HepG2 (cell line): ENCODE measurements at regions not wholly inside any gene's neighbourhood (a gene's known extent, or its start where the extent isn't known, plus 50 kb on each side); places are given as distances from the start of the nearest gene placed in this dataset.

Experiments used
- ARID2 ChIP-seq: sonication (generic); formaldehyde crosslinking; IDR thresholded peaks from 2 replicates; pipeline ENCODE4 v1.8.1; 2022; ENCODE audit warnings: mild to moderate bottlenecking, missing genetic modification reagents, borderline replicate concordance
- HDAC1 ChIP-seq: sonication (generic); formaldehyde crosslinking; IDR thresholded peaks from 2 replicates; pipeline ENCODE4 v1.5.1; 2020; ENCODE audit warnings: mild to moderate bottlenecking, missing genetic modification reagents
- MAZ ChIP-seq, 2 experiments: sonication (generic) in 1 of 2; formaldehyde crosslinking in 1 of 2; IDR thresholded peaks; 2 replicates each; pipeline versions ENCODE4 v1.5.0 to v1.6.1; 2012 to 2020; ENCODE audit warnings: low read depth in 2 of 2, mild to moderate bottlenecking in 2 of 2, borderline replicate concordance in 1 of 2, improper control_type of control experiment in 1 of 2, low read length in 1 of 2, missing genetic modification reagents in 1 of 2, moderate library complexity in 1 of 2
- SIX4 ChIP-seq: sonication (generic); formaldehyde crosslinking; IDR thresholded peaks from 2 replicates; pipeline ENCODE4 v1.4.0; 2020; ENCODE audit warnings: missing genetic modification reagents
- SYNCRIP ChIP-seq: fragments of 200-400 bp; formaldehyde crosslinking; IDR thresholded peaks from 2 replicates; pipeline ENCODE4 v1.6.1; 2018; ENCODE audit warnings: mild to moderate bottlenecking, low read depth, low read length; ENCODE audit not compliant: insufficient read depth
- ZBTB7B ChIP-seq: sonication (generic); formaldehyde crosslinking; IDR thresholded peaks from 2 replicates; pipeline ENCODE4 v1.4.0; 2020; ENCODE audit warnings: missing genetic modification reagents
- ZNF124 ChIP-seq: sonication (generic); formaldehyde crosslinking; IDR thresholded peaks from 2 replicates; pipeline ENCODE4 v1.4.0; 2020; ENCODE audit warnings: missing genetic modification reagents
- ZNF317 ChIP-seq: sonication (generic); formaldehyde crosslinking; IDR thresholded peaks from 2 replicates; pipeline ENCODE4 v1.5.0; 2020; ENCODE audit warnings: mild to moderate bottlenecking, missing genetic modification reagents
- ZNF670 ChIP-seq: sonication (generic); formaldehyde crosslinking; IDR thresholded peaks from 2 replicates; pipeline ENCODE4 v1.8.0; 2022; ENCODE audit warnings: mild to moderate bottlenecking, missing genetic modification reagents, borderline replicate concordance
- ZNF775 ChIP-seq: sonication (generic); formaldehyde crosslinking; IDR thresholded peaks from 2 replicates; pipeline ENCODE4 v1.4.0; 2020; ENCODE audit warnings: missing genetic modification reagents, mild to moderate bottlenecking, moderate library complexity, borderline replicate concordance
- TF ChIP-seq, protein P1 (sequence below): sonication (generic); formaldehyde crosslinking; IDR thresholded peaks from 2 replicates; pipeline ENCODE4 v1.4.0; 2020; ENCODE audit warnings: mild to moderate bottlenecking, missing genetic modification reagents
- TF ChIP-seq, protein P2 (sequence below): sonication (generic); formaldehyde crosslinking; IDR thresholded peaks from 2 replicates; pipeline ENCODE4 v1.5.1; 2020; ENCODE audit warnings: missing genetic modification reagents, mild to moderate bottlenecking, borderline replicate concordance
- TF ChIP-seq, protein P3 (sequence below): sonication (generic); formaldehyde crosslinking; IDR thresholded peaks from 2 replicates; pipeline ENCODE4 v1.5.0; 2020; ENCODE audit warnings: mild to moderate bottlenecking, missing genetic modification reagents
- TF ChIP-seq, protein P4 (sequence below): sonication (generic); formaldehyde crosslinking; conservative IDR thresholded peaks from 2 replicates; pipeline ENCODE4 v1.8.1; 2023; ENCODE audit warnings: missing genetic modification reagents
- TF ChIP-seq, protein P5 (sequence below): sonication (generic); formaldehyde crosslinking; IDR thresholded peaks from 2 replicates; pipeline ENCODE4 v1.5.0; 2020; ENCODE audit warnings: mild to moderate bottlenecking, missing genetic modification reagents, moderate library complexity

DNA sequence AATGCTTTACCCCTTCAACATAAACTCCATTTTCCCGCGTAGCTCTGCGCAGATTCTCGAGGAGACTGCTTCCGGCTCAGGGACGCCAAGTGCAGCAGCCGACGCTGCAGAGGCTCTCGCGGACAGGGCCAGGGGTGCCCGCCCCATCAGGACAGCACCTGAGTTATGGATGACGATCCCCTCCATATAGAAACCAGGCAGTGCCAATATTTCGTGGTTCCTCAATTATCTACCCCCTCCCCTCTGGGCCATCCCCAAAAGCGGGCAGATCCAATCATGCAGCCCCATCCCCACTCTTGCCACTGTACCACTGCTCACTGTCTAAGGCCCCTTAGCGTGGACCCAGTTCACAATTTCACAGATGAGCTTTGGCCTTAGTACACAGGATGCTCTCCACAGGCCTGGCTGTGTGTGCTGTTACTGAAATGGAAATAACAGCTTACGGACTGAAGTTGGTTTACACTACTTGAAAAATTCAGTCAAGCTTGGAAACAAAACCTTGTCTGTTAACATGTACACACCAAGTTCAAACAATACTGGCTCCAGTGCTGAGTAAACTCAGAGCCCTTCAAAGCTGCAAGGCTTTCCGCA lies 74.5 kb downstream of the DACT2 start (continued):
- TF ChIP-seq, protein P1, sequence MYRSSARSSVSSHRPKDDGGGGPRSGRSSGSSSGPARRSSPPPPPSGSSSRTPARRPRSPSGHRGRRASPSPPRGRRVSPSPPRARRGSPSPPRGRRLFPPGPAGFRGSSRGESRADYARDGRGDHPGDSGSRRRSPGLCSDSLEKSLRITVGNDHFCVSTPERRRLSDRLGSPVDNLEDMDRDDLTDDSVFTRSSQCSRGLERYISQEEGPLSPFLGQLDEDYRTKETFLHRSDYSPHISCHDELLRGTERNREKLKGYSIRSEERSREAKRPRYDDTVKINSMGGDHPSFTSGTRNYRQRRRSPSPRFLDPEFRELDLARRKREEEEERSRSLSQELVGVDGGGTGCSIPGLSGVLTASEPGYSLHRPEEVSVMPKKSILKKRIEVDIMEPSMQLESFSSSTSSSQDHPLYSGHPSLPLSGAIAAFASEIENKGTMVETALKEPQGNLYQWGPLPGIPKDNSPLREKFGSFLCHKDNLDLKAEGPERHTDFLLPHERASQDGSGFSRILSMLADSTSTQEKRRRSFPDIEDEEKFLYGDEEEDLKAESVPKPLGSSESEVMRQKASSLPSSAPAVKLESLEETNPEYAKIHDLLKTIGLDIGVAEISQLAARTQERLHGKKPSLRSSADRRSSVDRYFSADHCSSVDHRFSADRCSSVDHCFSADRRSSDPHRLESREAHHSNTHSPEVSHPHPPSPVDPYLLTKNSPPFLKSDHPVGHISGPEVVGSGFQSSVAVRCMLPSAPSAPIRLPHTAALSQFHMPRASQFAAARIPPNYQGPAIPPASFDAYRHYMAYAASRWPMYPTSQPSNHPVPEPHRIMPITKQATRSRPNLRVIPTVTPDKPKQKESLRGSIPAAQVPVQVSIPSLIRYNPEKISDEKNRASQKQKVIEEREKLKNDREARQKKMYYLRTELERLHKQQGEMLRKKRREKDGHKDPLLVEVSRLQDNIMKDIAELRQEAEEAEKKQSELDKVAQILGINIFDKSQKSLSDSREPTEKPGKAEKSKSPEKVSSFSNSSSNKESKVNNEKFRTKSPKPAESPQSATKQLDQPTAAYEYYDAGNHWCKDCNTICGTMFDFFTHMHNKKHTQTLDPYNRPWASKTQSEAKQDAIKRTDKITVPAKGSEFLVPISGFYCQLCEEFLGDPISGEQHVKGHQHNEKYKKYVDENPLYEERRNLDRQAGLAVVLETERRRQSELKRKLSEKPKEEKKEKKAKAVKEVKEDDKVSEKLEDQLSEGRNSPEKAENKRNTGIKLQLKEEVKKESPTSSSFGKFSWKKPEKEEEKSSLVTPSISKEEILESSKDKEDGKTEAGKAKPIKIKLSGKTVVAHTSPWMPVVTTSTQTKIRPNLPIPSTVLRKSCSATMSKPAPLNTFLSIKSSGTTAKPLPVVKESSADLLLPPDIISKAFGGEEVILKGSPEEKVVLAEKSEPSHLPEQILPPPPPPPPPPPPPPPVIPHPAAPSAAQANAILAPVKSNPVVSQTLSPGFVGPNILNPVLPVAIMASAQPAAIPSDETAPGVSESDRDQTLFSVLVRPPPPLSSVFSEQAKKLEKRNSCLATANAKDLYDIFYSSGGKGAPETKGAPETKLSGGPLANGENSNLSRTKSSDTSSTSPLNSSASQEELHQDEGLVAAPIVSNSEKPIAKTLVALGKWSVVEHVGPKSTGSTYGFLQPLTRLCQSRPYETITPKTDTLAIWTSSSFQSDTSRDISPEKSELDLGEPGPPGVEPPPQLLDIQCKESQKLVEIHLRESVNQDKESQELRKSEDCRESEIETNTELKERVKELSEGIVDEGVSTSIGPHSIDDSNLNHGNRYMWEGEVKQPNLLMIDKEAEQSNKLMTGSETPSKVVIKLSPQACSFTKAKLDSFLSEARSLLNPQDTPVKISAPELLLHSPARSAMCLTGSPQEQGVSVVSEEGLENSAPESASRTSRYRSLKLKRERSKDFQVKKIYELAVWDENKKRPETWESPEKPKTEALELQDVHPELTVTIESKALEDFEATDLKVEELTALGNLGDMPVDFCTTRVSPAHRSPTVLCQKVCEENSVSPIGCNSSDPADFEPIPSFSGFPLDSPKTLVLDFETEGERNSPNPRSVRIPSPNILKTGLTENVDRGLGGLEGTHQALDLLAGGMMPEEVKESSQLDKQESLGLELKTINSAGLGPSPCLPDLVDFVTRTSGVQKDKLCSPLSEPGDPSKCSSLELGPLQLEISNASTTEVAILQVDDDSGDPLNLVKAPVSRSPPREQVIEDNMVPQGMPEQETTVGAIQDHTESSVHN (CRISPR knock-in tag), result no peak
- TF ChIP-seq MAZ (IDR thresholded peaks at IDR 0.05; ENCODE audit: borderline replicate concordance, low read depth, low read length), result no peak
- TF ChIP-seq MAZ (CRISPR knock-in tag; IDR thresholded peaks at IDR 0.05; ENCODE audit: low read depth), result no peak
- TF ChIP-seq HDAC1 (CRISPR knock-in tag), result peak; percentile 93
- TF ChIP-seq ZNF670 (CRISPR knock-in tag), result no peak
- no peak for TF ChIP-seq SYNCRIP
- TF ChIP-seq, protein P2, sequence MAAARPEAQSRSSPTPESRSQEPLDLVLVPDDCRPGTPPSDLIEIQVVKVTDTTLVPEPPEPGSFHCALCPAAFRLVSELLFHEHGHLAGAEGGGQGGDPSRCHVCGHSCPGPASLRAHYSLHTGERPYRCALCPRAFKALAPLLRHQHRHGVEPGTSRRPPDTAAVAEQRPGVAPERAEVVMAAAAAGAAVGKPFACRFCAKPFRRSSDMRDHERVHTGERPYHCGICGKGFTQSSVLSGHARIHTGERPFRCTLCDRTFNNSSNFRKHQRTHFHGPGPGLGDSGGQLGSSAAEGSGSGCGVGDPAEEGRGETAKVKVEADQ, result no peak
- no peak for TF ChIP-seq ARID2 (CRISPR knock-in tag)
- TF ChIP-seq ZBTB7B (CRISPR knock-in tag), result no peak; the same call in 1 of the 2 replicates
- TF ChIP-seq, protein P3, sequence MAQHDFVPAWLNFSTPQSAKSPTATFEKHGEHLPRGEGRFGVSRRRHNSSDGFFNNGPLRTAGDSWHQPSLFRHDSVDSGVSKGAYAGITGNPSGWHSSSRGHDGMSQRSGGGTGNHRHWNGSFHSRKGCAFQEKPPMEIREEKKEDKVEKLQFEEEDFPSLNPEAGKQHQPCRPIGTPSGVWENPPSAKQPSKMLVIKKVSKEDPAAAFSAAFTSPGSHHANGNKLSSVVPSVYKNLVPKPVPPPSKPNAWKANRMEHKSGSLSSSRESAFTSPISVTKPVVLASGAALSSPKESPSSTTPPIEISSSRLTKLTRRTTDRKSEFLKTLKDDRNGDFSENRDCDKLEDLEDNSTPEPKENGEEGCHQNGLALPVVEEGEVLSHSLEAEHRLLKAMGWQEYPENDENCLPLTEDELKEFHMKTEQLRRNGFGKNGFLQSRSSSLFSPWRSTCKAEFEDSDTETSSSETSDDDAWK, result no peak
- TF ChIP-seq SIX4 (CRISPR knock-in tag), result peak; percentile 54; the same call in 1 of the 2 replicates
- TF ChIP-seq, protein P4, sequence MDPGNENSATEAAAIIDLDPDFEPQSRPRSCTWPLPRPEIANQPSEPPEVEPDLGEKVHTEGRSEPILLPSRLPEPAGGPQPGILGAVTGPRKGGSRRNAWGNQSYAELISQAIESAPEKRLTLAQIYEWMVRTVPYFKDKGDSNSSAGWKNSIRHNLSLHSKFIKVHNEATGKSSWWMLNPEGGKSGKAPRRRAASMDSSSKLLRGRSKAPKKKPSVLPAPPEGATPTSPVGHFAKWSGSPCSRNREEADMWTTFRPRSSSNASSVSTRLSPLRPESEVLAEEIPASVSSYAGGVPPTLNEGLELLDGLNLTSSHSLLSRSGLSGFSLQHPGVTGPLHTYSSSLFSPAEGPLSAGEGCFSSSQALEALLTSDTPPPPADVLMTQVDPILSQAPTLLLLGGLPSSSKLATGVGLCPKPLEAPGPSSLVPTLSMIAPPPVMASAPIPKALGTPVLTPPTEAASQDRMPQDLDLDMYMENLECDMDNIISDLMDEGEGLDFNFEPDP, result no peak
- TF ChIP-seq, protein P5, sequence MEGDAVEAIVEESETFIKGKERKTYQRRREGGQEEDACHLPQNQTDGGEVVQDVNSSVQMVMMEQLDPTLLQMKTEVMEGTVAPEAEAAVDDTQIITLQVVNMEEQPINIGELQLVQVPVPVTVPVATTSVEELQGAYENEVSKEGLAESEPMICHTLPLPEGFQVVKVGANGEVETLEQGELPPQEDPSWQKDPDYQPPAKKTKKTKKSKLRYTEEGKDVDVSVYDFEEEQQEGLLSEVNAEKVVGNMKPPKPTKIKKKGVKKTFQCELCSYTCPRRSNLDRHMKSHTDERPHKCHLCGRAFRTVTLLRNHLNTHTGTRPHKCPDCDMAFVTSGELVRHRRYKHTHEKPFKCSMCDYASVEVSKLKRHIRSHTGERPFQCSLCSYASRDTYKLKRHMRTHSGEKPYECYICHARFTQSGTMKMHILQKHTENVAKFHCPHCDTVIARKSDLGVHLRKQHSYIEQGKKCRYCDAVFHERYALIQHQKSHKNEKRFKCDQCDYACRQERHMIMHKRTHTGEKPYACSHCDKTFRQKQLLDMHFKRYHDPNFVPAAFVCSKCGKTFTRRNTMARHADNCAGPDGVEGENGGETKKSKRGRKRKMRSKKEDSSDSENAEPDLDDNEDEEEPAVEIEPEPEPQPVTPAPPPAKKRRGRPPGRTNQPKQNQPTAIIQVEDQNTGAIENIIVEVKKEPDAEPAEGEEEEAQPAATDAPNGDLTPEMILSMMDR (CRISPR knock-in tag), result no peak; the same call in 1 of the 2 replicates
- TF ChIP-seq ZNF124, result peak; percentile 84; the same call in 1 of the 2 replicates
- TF ChIP-seq ZNF317 (CRISPR knock-in tag), result peak; percentile 70
- TF ChIP-seq ZNF775, result no peak
